DND-41 (cell line): ENCODE measurements at regions not wholly inside any gene's neighbourhood (a gene's known extent, or its start where the extent isn't known, plus 50 kb on each side); places are given as distances from the start of the nearest gene placed in this dataset.
A peak's percentile ranks its signal among the peaks of the same experiment; 100 is the strongest.

Experiments used
- ATAC-seq: fragments of 200-7000 bp; cut with Tn5 transposase; 3 replicates; pipeline ENCODE4 v1.9.1; 2021; ENCODE audit warnings: low read depth; ENCODE audit not compliant: insufficient read depth
- DNase-seq: peaks from one replicate; pipeline ENCODE4 v3.0.0-alpha.2; 2020
- H2AFZ ChIP-seq: 2 replicates; pipeline ENCODE4 v1.6.0; 2012; ENCODE audit warnings: low read depth, low read length
- H3K27ac ChIP-seq: 2 replicates; pipeline ENCODE4 v1.5.1; 2012; ENCODE audit warnings: low read length, inconsistent platforms
- H3K27me3 ChIP-seq: fragments of 200-600 bp; sonication (generic); 2 replicates; pipeline ENCODE4 v1.6.0; 2012; ENCODE audit warnings: low read length, mild to moderate bottlenecking, inconsistent platforms; ENCODE audit not compliant: insufficient read depth, poor library complexity
- H3K36me3 ChIP-seq: 2 replicates; pipeline ENCODE4 v1.5.1; 2012; ENCODE audit warnings: low read length, inconsistent platforms; ENCODE audit not compliant: insufficient read depth
- H3K4me1 ChIP-seq: 2 replicates; pipeline ENCODE4 v1.5.1; 2012; ENCODE audit warnings: mild to moderate bottlenecking, low read length; ENCODE audit not compliant: insufficient read depth
- H3K4me2 ChIP-seq: 2 replicates; pipeline ENCODE4 v1.6.0; 2012; ENCODE audit warnings: mild to moderate bottlenecking, moderate library complexity, low read length, inconsistent platforms; ENCODE audit not compliant: insufficient read depth
- H3K4me3 ChIP-seq, 2 experiments: fragments of 200-600 bp in 1 of 2; shearing (Covaris generic) in 1 of 2; 2 replicates each; pipeline ENCODE4 v1.5.1; 2012 to 2016; ENCODE audit warnings: inconsistent platforms in 2 of 2, low read length in 2 of 2, mild to moderate bottlenecking in 2 of 2, low read depth in 1 of 2, moderate library complexity in 1 of 2
- H3K79me2 ChIP-seq: 2 replicates; pipeline ENCODE4 v1.6.0; 2012; ENCODE audit warnings: low read length, inconsistent platforms; ENCODE audit not compliant: insufficient read depth
- H3K9ac ChIP-seq: 2 replicates; pipeline ENCODE4 v1.6.0; 2012; ENCODE audit warnings: low read depth, mild to moderate bottlenecking, inconsistent platforms, low read length, moderate library complexity
- H3K9me3 ChIP-seq: 2 replicates; pipeline ENCODE4 v1.5.1; 2012; ENCODE audit warnings: low read length, moderate library complexity, mild to moderate bottlenecking, inconsistent platforms; ENCODE audit not compliant: insufficient read depth, severe bottlenecking
- H4K20me1 ChIP-seq: 2 replicates; pipeline ENCODE4 v1.6.0; 2012; ENCODE audit warnings: low read length; ENCODE audit not compliant: insufficient read depth
- CTCF ChIP-seq: IDR thresholded peaks from 2 replicates; pipeline ENCODE4 v1.5.1; 2012; ENCODE audit warnings: borderline replicate concordance, low read length, moderate library complexity, mild to moderate bottlenecking; ENCODE audit not compliant: poor library complexity, severe bottlenecking; ENCODE audit errors: extremely low read depth
- EZH2 ChIP-seq: IDR thresholded peaks from 3 replicates; pipeline ENCODE4 v1.6.1; 2012; ENCODE audit warnings: borderline replicate concordance, low read depth, mild to moderate bottlenecking, moderate library complexity, low read length, inconsistent platforms; ENCODE audit not compliant: severe bottlenecking

GRCh38 chr7:98548971-98549370, 68.1 kb upstream of the NPTX2 start:
- Histone ChIP-seq H3K4me2 (no peak overlapping the region), H3K27me3 (no peaks in the 10 kb centered on the region), H2AFZ (no peak overlapping the region), H3K9ac (no peak overlapping the region), H3K4me1 (no peaks in the 10 kb centered on the region), H3K36me3 (no peaks in the 10 kb centered on the region), H3K9me3 (peaks cover 7% of the 10 kb centered on the region), H4K20me1 (no peaks in the 10 kb centered on the region; the same call in 1 of the 2 replicates), H3K79me2 (no peaks in the 10 kb centered on the region), H3K4me3 (no peak overlapping the region), H3K27ac (no peak overlapping the region)
- no peak for TF ChIP-seq CTCF
- TF ChIP-seq EZH2 = no peak
- peak; percentile 50; the same call in 2 of the 3 replicates for ATAC-seq
- DNase-seq = peak; percentile 6

GRCh38 chr7:98548370-98548769, 68.7 kb upstream of the NPTX2 start:
- DNase-seq (no peak), ATAC-seq (no peak)
- Histone ChIP-seq H3K27ac (no peak overlapping the region), H3K36me3 (no peaks in the 10 kb centered on the region), H3K4me2 (no peak overlapping the region), H2AFZ (no peak overlapping the region), H4K20me1 (no peaks in the 10 kb centered on the region; the same call in 1 of the 2 replicates), H3K4me3 (no peak overlapping the region), H3K9me3 (peaks cover 7% of the 10 kb centered on the region), H3K9ac (no peak overlapping the region), H3K4me1 (no peaks in the 10 kb centered on the region), H3K27me3 (no peaks in the 10 kb centered on the region), H3K79me2 (no peaks in the 10 kb centered on the region)
- no peak for TF ChIP-seq EZH2
- no peak for TF ChIP-seq CTCF

GRCh38 chr7:98541101-98541500, 76.0 kb upstream of the NPTX2 start:
- Histone ChIP-seq H3K4me3 (no peak overlapping the region), H3K4me2 (no peak overlapping the region), H3K27ac (no peak overlapping the region), H2AFZ (no peak overlapping the region), H3K4me1 (no peaks in the 10 kb centered on the region), H4K20me1 (no peaks in the 10 kb centered on the region), H3K36me3 (no peaks in the 10 kb centered on the region), H3K9me3 (no peaks in the 10 kb centered on the region), H3K9ac (no peak overlapping the region), H3K79me2 (no peaks in the 10 kb centered on the region), H3K27me3 (no peaks in the 10 kb centered on the region)
- no peak for TF ChIP-seq CTCF
- ATAC-seq = no peak
- no peak for DNase-seq

- no peaks in the 10 kb centered on the region for H3K79me2 ChIP-seq
- H3K9me3 ChIP-seq = no peaks in the 10 kb centered on the region
- no peaks in the 10 kb centered on the region for H3K4me1 ChIP-seq
- H3K27me3 ChIP-seq = no peaks in the 10 kb centered on the region
- no peak for DNase-seq
- TF ChIP-seq CTCF = no peak
- TF ChIP-seq EZH2 = no peak
- H4K20me1 ChIP-seq = no peaks in the 10 kb centered on the region
- no peak overlapping the region for H3K4me3 ChIP-seq
- no peak overlapping the region for H3K4me2 ChIP-seq
- H3K36me3 ChIP-seq = no peaks in the 10 kb centered on the region
- H2AFZ ChIP-seq = no peak overlapping the region
- H3K9ac ChIP-seq = no peak overlapping the region
- no peak for ATAC-seq
- H3K27ac ChIP-seq = no peak overlapping the region
Measured at GRCh38 chr7:98539865-98540264, 77.2 kb upstream of the NPTX2 start.
